OCI-LY7 (cell line): ENCODE measurements at regions not wholly inside any gene's neighbourhood (a gene's known extent, or its start where the extent isn't known, plus 50 kb on each side); places are given as distances from the start of the nearest gene placed in this dataset.

ENCODE experiments used
- BruUV-seq: library from RNA; stranded (reverse); fragments of 400-500 nt; replicated peaks from 2 replicates; lab custom pipeline; 2021; lab: Mats Ljungman, UMichigan
- CTCF ChIA-PET: fragments of 300-600 bp; sonication (Branson Sonifier 250); formaldehyde crosslinking; loops from one replicate; lab custom pipeline; 2022; ENCODE audit warnings: antibody characterized with exemption; ENCODE audit not compliant: unreplicated experiment; lab: Charles Lee
- POLR2A ChIA-PET: fragments of 300-600 bp; sonication (Branson Sonifier 250); formaldehyde crosslinking; loops from one replicate; lab custom pipeline; 2022; ENCODE audit warnings: antibody characterized with exemption; lab: Charles Lee
- DNase-seq: peaks from one replicate; pipeline ENCODE4 v3.0.0-alpha.2; 2015; ENCODE audit warnings: low spot score
- H2AFZ ChIP-seq: fragments of 200-600 bp; sonication (generic), shearing (Covaris generic); 2 replicates; pipeline ENCODE4 v1.6.1; 2014; ENCODE audit warnings: mild to moderate bottlenecking, antibody characterized with exemption, low read length, moderate library complexity
- H3K27ac ChIP-seq: fragments of 200-600 bp; sonication (generic); 2 replicates; pipeline ENCODE4 v1.5.1; 2014; ENCODE audit warnings: mixed run types, low read depth, mild to moderate bottlenecking, moderate library complexity, low read length, inconsistent platforms; ENCODE audit not compliant: poor library complexity, severe bottlenecking
- H3K36me3 ChIP-seq: fragments of 200-600 bp; sonication (generic); 2 replicates; pipeline ENCODE4 v1.6.1; 2014; ENCODE audit warnings: mild to moderate bottlenecking, antibody characterized with exemption, low read length, moderate library complexity, mixed read lengths; ENCODE audit not compliant: insufficient read depth
- H3K4me1 ChIP-seq: fragments of 200-600 bp; sonication (generic); 2 replicates; pipeline ENCODE4 v1.5.1; 2014; ENCODE audit warnings: mild to moderate bottlenecking, low read length; ENCODE audit not compliant: insufficient read depth, poor library complexity, severe bottlenecking
- H3K4me2 ChIP-seq: fragments of 200-600 bp; sonication (generic); 2 replicates; pipeline ENCODE4 v1.6.1; 2014; ENCODE audit warnings: mild to moderate bottlenecking, low read length
- H3K4me3 ChIP-seq: fragments of 200-600 bp; sonication (generic); 2 replicates; pipeline ENCODE4 v1.5.1; 2014; ENCODE audit warnings: mild to moderate bottlenecking, low read depth, low read length; ENCODE audit not compliant: poor library complexity, severe bottlenecking
- H3K79me2 ChIP-seq: fragments of 200-600 bp; sonication (generic); 2 replicates; pipeline ENCODE4 v1.6.1; 2016; ENCODE audit warnings: low read depth, mild to moderate bottlenecking, low read length, moderate library complexity, mixed read lengths; ENCODE audit not compliant: insufficient read depth
- H3K9me2 ChIP-seq: fragments of 200-600 bp; sonication (generic); 2 replicates; pipeline ENCODE4 v1.6.1; 2016; ENCODE audit warnings: mild to moderate bottlenecking, low read length, mixed read lengths; ENCODE audit not compliant: insufficient read depth
- H3K9me3 ChIP-seq: fragments of 200-600 bp; sonication (generic); 2 replicates; pipeline ENCODE4 v1.6.1; 2014; ENCODE audit warnings: mild to moderate bottlenecking, mixed run types, low read length, mixed read lengths
- H4K20me1 ChIP-seq: fragments of 200-600 bp; sonication (generic); 2 replicates; pipeline ENCODE4 v1.6.1; 2014; ENCODE audit warnings: mild to moderate bottlenecking, antibody characterized with exemption, low read length, moderate library complexity, mixed read lengths; ENCODE audit not compliant: insufficient read depth
- EZH2phosphoT487 ChIP-seq: fragments of 200-600 bp; sonication (generic); IDR thresholded peaks from 2 replicates; pipeline ENCODE4 v1.6.1; 2018; ENCODE audit warnings: low read depth, borderline replicate concordance, mild to moderate bottlenecking, mixed run types, antibody characterized with exemption, low read length, moderate library complexity, mixed read lengths
- intact Hi-C: fragments of 100-400 bp; cut with micrococcal nuclease; formaldehyde crosslinking; loops from one replicate; pipeline ENCODE4 v1.10.0; 2022; ENCODE audit not compliant: unreplicated experiment
- TF ChIP-seq, protein P1 (sequence below): fragments of 200-600 bp; sonication (generic); conservative IDR thresholded peaks from 2 replicates; pipeline ENCODE4 v1.5.1; 2014; ENCODE audit warnings: mild to moderate bottlenecking, antibody characterized with exemption, low read length, moderate library complexity, mixed read lengths

DNA sequence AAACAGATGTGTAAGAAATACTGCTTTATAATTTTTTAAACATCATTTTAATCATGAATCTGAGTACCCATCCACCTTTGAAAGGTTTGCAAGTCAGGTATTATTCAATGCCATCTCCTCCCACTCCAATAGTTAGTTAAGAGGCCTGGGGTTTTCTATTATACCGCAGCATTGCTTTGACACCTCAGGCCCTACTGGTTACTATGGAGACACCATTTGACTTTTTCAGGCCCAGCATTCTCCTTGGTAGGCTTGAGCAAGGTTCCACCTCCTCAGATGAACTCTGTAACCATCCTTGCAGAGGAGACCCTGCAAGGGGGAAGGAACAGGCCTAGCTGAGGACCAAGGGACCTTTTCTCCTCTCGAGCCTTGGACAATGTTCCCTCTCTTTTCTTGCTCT, 326.9 kb upstream of the NPSR1 start:
- H2AFZ ChIP-seq, result no peak overlapping the region
- no peak overlapping the region for H3K4me2 ChIP-seq
- BruUV-seq, result no TSS peak
- no peaks in the 10 kb centered on the region for H3K4me1 ChIP-seq
- DNase-seq, result no peak
- H3K9me2 ChIP-seq, result no peaks in the 10 kb centered on the region
- POLR2A ChIA-PET, result no interaction called here
- H3K9me3 ChIP-seq, result no peaks in the 10 kb centered on the region
- H3K36me3 ChIP-seq, result no peaks in the 10 kb centered on the region
- intact Hi-C loops, result no loop called here
- H3K27ac ChIP-seq, result no peak overlapping the region
- TF ChIP-seq EZH2phosphoT487, result no peak
- TF ChIP-seq, protein P1, sequence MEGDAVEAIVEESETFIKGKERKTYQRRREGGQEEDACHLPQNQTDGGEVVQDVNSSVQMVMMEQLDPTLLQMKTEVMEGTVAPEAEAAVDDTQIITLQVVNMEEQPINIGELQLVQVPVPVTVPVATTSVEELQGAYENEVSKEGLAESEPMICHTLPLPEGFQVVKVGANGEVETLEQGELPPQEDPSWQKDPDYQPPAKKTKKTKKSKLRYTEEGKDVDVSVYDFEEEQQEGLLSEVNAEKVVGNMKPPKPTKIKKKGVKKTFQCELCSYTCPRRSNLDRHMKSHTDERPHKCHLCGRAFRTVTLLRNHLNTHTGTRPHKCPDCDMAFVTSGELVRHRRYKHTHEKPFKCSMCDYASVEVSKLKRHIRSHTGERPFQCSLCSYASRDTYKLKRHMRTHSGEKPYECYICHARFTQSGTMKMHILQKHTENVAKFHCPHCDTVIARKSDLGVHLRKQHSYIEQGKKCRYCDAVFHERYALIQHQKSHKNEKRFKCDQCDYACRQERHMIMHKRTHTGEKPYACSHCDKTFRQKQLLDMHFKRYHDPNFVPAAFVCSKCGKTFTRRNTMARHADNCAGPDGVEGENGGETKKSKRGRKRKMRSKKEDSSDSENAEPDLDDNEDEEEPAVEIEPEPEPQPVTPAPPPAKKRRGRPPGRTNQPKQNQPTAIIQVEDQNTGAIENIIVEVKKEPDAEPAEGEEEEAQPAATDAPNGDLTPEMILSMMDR, result no peak
- H4K20me1 ChIP-seq, result no peaks in the 10 kb centered on the region
- CTCF ChIA-PET, result no interaction called here
- H3K79me2 ChIP-seq, result no peaks in the 10 kb centered on the region
- H3K4me3 ChIP-seq, result no peak overlapping the region

DNA sequence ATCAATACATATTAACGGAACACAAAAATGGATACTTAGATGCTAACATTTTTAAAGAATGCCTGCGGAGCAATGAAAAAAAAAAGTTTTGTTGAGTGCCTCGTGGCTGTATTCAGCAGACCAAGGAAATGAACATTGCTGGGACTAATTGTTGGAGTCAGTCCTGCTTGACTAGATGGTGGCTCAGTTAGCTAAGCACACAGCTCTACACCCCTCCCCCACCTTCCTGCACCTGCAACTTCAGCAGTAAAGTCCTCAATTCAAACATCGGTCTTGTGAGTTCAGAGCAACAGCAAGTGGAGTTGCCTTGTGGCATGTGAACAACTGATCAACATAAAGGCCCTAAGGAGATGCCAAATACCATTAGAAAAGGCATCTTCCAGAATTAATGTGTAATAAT, 326.0 kb upstream of the NPSR1 start:
- Histone ChIP-seq H3K4me3 (no peak overlapping the region), H2AFZ (no peak overlapping the region), H3K79me2 (no peaks in the 10 kb centered on the region), H3K9me2 (no peaks in the 10 kb centered on the region), H3K4me2 (no peak overlapping the region), H3K4me1 (no peaks in the 10 kb centered on the region), H3K36me3 (no peaks in the 10 kb centered on the region), H3K9me3 (no peaks in the 10 kb centered on the region), H4K20me1 (no peaks in the 10 kb centered on the region), H3K27ac (no peak overlapping the region)
- intact Hi-C loops, result no loop called here
- no TSS peak for BruUV-seq
- DNase-seq, result no peak
- ChIA-PET POLR2A (no interaction called here), CTCF (no interaction called here)
- TF ChIP-seq, protein P1, result no peak
- no peak for TF ChIP-seq EZH2phosphoT487

DNA sequence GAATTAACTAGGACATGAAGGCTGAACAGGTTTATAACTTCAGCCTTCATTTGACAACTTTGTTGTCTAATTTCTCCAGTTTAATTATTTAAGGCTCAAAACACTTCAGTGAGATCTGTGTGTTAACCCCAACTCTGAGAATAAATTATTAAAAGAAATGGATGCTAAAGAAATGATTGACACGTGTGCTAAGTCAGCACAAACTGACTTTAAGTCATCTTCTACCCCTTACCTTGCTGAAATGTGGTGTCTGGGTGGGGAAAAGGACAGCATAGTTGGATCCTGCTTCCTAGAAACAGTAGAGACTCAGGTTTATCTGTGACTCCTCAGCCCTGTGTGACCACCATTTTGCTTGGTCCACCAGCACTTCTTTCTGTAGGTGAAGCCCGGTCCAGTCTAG, 324.8 kb upstream of the NPSR1 start:
- H2AFZ ChIP-seq, result no peak overlapping the region
- H3K4me1 ChIP-seq, result no peaks in the 10 kb centered on the region
- H3K9me3 ChIP-seq, result no peaks in the 10 kb centered on the region
- H3K27ac ChIP-seq, result no peak overlapping the region
- H3K79me2 ChIP-seq, result no peaks in the 10 kb centered on the region
- H3K9me2 ChIP-seq, result no peaks in the 10 kb centered on the region
- no peak overlapping the region for H3K4me2 ChIP-seq
- H3K36me3 ChIP-seq, result no peaks in the 10 kb centered on the region
- ChIA-PET CTCF (no interaction called here), POLR2A (no interaction called here)
- intact Hi-C loops, result no loop called here
- no peak overlapping the region for H3K4me3 ChIP-seq
- no peaks in the 10 kb centered on the region for H4K20me1 ChIP-seq
- TF ChIP-seq, protein P1, result no peak
- no peak for TF ChIP-seq EZH2phosphoT487
- DNase-seq, result no peak
- no TSS peak for BruUV-seq
